ENCODE measurements at regions not wholly inside any gene's neighbourhood (a gene's known extent, or its start where the extent isn't known, plus 50 kb on each side); places are given as distances from the start of the nearest gene placed in this dataset.

DNA sequence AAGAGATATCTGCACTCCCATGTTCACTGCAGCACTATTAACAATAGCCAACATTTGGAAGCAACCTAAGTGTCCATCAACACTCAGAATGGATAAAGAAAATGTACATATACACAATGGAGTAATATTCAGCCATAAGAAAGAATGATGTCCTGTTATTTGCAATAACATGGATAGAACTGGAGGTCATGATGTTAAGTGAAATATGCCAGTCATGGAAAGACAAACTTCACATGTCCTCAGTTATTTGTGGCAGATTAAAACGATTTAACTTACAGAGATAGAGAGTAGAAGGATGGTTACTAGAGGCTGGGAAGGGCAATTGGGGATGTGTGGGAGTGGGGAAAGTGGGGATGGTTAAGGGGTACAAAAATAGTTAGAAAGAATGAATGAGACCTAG lies 110.3 kb upstream of the PCSK5 start:
- TF ChIP-seq, protein P1, sequence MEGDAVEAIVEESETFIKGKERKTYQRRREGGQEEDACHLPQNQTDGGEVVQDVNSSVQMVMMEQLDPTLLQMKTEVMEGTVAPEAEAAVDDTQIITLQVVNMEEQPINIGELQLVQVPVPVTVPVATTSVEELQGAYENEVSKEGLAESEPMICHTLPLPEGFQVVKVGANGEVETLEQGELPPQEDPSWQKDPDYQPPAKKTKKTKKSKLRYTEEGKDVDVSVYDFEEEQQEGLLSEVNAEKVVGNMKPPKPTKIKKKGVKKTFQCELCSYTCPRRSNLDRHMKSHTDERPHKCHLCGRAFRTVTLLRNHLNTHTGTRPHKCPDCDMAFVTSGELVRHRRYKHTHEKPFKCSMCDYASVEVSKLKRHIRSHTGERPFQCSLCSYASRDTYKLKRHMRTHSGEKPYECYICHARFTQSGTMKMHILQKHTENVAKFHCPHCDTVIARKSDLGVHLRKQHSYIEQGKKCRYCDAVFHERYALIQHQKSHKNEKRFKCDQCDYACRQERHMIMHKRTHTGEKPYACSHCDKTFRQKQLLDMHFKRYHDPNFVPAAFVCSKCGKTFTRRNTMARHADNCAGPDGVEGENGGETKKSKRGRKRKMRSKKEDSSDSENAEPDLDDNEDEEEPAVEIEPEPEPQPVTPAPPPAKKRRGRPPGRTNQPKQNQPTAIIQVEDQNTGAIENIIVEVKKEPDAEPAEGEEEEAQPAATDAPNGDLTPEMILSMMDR (IDR thresholded peaks at IDR 0.05): no peak
- TF ChIP-seq POLR2A (IDR thresholded peaks at IDR 0.05): no peak
